Neural progenitor cell (in vitro differentiated cells): ENCODE measurements at regions not wholly inside any gene's neighbourhood (a gene's known extent, or its start where the extent isn't known, plus 50 kb on each side); places are given as distances from the start of the nearest gene placed in this dataset.

Source experiments
- EZH2 ChIP-seq: fragments of 200-600 bp; sonication (generic); IDR thresholded peaks from 2 replicates; pipeline ENCODE4 v1.6.1; 2017; ENCODE audit warnings: antibody characterized with exemption, mild to moderate bottlenecking, moderate library complexity
- EZH2phosphoT487 ChIP-seq: fragments of 200-600 bp; sonication (generic); IDR thresholded peaks from 2 replicates; pipeline ENCODE4 v1.6.1; 2017; ENCODE audit warnings: antibody characterized with exemption
- TF ChIP-seq, protein P1 (sequence below): fragments of 200-600 bp; sonication (generic); IDR thresholded peaks from 2 replicates; pipeline ENCODE4 v1.5.1; 2017; ENCODE audit warnings: antibody characterized with exemption, mild to moderate bottlenecking

DNA sequence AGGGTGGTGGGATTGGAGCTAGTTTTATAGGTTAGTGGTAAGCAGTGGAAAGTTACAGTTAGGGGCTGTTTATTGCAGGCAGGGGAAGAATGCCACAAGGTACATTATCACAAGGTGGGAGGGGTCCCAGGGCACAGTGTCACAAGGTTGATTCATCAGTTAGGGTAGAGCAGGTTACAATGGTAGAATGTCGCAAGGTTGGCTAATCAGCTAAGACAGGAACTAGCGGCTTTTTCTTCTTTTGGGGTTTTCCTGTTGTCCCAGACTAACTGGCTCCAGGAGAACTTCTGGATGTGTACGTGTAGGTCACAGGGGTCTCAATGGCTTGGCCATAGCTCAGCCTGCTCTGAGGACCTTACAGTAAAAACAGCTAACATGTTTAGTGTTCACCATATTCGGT, 1221.1 kb downstream of the SLITRK1 start:
- TF ChIP-seq EZH2 (no peak), EZH2phosphoT487 (no peak)
- TF ChIP-seq, protein P1, sequence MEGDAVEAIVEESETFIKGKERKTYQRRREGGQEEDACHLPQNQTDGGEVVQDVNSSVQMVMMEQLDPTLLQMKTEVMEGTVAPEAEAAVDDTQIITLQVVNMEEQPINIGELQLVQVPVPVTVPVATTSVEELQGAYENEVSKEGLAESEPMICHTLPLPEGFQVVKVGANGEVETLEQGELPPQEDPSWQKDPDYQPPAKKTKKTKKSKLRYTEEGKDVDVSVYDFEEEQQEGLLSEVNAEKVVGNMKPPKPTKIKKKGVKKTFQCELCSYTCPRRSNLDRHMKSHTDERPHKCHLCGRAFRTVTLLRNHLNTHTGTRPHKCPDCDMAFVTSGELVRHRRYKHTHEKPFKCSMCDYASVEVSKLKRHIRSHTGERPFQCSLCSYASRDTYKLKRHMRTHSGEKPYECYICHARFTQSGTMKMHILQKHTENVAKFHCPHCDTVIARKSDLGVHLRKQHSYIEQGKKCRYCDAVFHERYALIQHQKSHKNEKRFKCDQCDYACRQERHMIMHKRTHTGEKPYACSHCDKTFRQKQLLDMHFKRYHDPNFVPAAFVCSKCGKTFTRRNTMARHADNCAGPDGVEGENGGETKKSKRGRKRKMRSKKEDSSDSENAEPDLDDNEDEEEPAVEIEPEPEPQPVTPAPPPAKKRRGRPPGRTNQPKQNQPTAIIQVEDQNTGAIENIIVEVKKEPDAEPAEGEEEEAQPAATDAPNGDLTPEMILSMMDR: no peak
